Ovary (tissue), 3 donors: ENCODE measurements at regions not wholly inside any gene's neighbourhood (a gene's known extent, or its start where the extent isn't known, plus 50 kb on each side); places are given as distances from the start of the nearest gene placed in this dataset.

Experiments used
- POLR2A ChIP-seq: fragments of 450-650 bp; IDR thresholded peaks from one replicate; pipeline ENCODE4 v1.6.1; 2017; ENCODE audit warnings: antibody characterized with exemption, mild to moderate bottlenecking, moderate library complexity
- TF ChIP-seq, protein P1 (sequence below), 3 donors: fragments of 450-650 bp in 2 of 3; fragments of 200-600 bp in 1 of 3; IDR thresholded peaks; one replicate each; pipeline versions ENCODE4 v1.5.1 to v1.8.0; 2016 to 2022; ENCODE audit warnings: antibody characterized with exemption in 3 of 3, mild to moderate bottlenecking in 1 of 3
- donor health status: DM: no; HTN: no; CAD: no.

DNA sequence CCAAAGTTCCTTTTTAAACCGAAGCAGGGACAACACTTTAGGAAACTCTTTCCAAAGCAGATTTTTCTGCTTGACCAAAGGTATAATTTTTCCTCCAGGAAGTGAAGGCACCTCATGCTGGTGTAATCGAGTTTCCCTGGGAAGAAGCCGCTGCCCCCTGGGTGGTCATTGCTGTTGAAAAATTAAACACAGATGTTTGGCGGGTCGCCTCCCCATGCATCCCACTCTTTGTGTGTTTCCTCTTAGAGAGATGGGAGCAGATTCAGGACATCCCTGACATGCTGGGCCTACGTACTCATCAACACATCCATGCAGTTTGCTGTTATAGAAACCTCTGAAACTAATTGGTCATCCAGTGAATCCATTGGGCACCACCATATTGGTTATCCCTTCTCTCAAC is 179.2 kb upstream of the HCCS start:
- TF ChIP-seq, protein P1, sequence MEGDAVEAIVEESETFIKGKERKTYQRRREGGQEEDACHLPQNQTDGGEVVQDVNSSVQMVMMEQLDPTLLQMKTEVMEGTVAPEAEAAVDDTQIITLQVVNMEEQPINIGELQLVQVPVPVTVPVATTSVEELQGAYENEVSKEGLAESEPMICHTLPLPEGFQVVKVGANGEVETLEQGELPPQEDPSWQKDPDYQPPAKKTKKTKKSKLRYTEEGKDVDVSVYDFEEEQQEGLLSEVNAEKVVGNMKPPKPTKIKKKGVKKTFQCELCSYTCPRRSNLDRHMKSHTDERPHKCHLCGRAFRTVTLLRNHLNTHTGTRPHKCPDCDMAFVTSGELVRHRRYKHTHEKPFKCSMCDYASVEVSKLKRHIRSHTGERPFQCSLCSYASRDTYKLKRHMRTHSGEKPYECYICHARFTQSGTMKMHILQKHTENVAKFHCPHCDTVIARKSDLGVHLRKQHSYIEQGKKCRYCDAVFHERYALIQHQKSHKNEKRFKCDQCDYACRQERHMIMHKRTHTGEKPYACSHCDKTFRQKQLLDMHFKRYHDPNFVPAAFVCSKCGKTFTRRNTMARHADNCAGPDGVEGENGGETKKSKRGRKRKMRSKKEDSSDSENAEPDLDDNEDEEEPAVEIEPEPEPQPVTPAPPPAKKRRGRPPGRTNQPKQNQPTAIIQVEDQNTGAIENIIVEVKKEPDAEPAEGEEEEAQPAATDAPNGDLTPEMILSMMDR (IDR thresholded peaks at IDR 0.05) = no peak
- no peak for TF ChIP-seq POLR2A
